Kidney glomerular epithelial cell (primary cell): ENCODE measurements at regions not wholly inside any gene's neighbourhood (a gene's known extent, or its start where the extent isn't known, plus 50 kb on each side); places are given as distances from the start of the nearest gene placed in this dataset.
A peak's percentile ranks its signal among the peaks of the same experiment; 100 is the strongest.

Source experiments
- DNase-seq: peaks from one replicate; lab custom pipeline; 2025; lab: John Stamatoyannopoulos, UW

DNA sequence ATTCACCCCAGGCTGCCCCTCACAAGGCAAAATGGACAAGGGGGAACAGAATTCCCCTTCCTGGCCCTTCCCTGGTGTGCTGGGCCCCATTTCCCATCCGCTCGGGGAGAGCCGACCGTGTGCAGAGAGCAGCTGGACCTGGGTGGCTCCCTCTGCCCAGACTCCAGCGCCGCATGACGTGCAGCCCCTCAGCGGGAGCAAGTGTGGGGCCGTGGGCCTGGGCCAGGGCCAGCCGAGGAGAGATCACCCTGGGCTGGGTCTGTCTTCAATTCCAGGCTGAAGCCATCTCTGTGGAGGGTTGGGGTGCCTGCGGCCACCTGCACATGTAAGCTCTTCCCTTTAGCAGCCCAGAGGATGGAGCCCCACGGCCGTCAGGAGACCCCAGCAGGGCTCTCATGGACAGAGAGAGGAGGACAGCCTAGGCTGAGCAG, 241.8 kb downstream of the TTLL2 start:
- no peak for DNase-seq

DNA sequence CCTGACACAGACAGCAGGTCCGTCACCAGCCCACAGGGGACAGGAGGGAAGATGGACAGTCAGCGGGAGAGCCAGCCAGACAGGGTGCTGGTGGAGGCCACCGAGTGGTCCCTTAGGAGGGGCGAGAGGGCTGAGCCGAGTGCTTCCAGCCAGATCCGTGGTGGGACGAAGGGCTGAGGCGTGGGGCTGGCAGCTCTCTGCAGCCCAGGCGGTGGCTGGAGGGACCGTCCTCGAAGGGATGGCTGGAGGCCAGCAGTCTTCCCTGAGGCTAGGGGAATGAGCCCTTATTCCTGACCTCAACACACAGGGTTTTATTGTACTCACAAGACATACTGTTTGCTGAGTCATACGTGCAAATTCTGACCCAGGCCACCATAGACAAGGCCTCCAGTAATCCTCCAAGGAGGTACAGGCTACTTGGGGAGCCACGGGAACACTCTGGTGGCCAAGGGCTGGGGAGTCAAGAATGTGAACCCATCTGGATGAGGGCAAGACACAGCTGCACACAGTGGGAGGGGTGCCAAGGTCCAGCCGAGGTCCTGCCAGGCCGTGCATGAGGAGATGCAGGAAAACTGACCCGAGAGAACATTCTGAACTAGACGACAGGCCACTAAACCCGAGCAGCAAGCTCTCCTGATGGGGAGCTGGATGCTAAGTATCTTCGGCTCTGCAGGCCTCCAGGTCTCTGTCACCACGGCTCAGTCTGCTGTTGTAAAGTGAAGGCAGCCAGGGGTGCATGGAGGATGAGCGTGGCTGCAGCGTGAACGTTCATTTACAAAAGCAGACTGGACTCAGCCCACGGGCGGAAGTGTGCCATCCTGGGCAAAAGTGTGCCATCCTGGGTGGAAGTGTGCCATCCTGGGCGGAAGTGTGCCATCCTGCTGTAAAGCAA, 242.5 kb downstream of the TTLL2 start:
- DNase-seq: no peak

DNA sequence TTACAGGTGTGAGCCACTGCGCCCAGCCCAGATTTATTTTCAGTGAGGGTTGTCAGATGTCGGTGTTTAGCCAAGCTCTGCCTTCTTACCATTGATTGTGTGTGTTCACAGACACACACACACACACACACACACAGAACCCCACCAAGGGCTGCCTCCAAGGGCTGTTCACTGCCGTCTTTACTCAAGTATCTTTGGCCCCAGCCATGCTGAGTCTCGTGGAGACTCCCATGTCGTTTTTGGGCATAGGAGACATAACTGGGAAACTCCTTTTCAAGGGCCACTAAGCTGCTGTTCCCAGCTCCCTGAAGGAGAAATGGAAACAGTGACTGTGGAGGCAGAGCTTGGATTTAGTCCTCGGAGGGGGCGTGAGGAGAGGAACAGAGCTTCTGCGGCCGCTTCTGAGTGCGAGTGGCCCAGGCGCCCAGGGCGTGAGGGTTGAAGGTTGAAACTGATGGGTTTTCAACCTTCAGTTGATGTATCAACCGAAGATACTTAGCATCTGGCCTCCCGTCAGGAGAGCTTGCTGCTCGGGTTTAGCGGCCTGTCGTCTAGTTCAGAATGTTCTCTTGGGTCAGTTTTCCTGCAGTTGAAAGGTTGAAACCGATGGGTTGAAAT, 243.6 kb downstream of the TTLL2 start:
- no peak for DNase-seq

DNA sequence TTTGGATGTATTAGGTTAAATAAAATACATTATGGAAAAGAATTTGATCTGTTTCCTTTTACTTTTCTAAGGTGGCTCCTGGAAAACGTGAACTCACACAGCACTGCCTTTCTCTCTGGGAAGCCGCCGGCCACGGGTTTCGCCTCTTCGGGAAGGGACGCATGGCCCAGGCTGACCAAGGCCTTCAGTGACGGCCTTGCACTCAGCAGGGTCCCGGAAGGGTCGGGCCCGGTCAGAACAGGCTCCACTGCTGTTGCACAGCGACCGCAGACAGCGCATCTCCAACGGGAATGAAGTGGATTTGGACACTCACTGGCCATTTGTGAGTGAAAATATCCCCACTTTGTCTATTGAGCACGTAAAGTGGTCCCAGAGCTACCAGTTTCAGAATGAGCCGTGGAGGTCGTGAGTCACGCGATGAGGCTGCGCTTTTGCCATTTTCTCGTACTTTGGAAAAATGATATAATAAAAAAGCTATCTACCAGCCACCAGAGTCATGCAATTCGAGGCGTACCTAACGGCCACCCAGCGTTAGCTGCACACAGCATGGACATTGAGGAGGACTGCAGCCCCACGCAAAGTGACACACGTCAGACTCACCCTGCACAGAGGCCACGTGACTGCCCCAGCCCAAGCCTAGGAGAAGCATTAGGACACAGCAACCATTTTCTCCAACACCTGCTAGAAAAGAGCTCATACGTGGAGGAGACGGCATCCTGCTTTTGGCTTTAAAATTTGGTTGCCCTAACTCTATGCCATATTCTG, 244.3 kb downstream of the TTLL2 start:
- DNase-seq: no peak

DNA sequence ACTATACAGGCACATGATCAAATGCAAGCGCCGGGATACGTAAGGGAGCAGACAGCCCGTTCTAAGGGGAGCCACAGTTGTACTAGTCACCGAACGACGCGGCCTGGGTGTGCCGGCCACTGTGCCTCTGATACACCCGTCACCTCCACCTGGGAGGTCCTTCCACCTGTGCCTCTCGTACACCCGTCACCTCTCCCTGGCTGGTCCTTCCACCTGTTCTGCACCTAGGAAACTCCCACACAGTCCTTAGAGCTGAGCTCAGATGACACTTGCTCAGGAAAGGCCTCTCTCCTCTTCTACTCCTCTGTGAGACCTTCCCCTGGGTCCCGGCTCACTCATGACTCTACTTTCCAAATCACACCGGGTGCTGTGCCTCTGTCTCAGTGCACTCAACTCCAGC, 245.0 kb downstream of the TTLL2 start:
- no peak for DNase-seq

DNA sequence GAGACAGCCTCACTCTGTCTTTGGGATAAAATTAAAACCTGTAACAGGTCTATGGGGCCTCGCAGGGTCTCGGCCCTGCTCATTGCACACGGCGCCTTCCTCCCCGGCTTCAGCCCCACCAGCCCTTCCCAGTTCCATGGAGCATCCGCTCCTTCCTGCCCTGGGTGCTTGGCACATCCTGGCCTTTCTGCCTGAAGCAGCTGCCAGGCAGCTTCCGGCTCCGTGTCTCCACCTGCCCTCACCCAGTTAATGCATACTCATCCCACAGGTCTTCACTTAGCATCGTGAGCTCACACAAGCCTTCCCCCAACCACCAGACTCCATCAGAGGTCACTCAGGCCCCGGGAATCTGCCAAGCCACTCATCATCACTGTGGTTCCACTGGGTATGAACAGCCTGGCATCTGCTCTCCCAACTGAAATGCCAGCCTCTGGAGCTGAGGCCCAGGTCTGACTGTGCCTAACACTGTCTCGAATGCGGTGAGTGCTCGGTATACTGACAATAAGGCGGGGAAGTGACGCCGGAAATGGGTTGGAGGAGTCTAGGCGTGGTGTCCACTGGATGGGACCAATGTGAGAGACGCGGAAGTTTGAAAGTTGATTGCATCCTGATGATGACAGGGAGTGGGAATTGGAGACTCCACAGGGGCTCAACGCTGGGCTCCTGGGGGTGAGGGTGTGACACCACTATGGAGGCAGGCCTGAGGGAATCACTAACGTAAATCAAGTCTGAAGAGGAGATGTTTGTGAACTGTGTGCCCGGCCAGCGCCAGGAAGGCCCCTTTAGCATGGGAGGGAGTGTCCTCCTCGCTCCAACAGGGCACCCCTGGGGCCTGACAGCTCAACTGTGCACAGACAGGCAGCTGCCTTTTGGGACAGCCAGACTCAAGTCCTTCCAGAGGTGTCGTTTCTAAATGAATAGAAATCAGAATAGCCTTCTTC, 245.8 kb downstream of the TTLL2 start:
- DNase-seq: no peak

DNA sequence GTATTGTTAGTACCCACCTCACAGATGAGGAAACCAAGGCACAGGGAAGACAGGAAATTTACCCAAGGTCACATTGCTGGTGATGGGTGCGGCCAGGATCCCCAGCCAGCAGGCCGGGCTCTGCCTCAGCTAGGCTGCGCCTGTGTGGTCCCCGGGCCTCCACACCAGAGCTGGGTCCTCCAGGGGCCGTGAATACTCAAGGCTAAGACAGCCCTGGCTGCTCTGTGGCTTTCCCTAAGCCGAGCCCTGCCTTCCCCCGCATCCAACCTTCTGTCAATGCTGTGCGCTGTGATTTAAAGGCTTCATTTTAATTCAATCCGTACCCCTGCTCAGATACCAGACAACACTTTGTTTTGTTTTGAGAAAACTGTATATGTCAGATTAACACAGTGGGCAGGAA, 246.7 kb downstream of the TTLL2 start:
- DNase-seq: no peak

DNA sequence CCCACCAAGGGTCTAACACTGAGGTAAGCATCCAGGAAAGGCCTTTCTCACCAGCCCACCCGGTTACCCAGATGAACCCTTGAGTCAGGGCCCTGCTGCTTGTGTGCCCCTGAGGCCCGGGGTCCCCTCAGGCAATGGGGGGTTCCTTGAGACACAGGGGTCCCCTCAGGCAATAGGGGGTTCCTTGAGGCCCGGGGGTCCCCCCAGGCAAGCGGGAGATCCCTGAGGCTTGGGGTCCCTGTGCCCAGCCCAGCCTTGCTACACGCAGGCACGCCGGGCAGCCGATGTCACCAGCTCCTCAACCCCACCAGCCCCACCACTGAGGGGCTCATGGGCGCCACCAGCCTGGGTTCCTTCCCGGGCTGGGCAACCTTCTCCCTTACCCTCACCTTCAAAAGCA, 247.2 kb downstream of the TTLL2 start:
- no peak for DNase-seq

DNA sequence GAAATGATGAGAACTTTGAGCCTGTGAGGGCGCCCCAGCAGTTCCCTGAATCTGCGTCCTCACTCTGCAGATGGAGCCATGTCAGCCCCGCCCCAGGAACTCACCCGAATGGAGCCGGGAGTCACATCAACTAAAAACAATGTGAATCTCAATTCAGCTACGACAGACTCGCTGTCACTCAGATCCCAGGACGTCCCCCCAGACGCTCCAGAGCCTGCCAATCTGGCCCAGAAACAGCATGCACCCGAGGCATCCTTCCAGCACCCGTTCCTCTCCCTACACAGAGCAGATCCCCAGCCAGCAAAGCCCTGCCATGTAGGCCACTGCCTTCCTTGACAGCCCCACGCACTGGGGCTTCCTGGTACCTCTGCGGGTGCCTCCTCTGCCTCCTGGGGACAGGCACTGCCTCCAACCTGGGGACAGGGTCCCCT, 248.0 kb downstream of the TTLL2 start:
- DNase-seq: no peak

DNA sequence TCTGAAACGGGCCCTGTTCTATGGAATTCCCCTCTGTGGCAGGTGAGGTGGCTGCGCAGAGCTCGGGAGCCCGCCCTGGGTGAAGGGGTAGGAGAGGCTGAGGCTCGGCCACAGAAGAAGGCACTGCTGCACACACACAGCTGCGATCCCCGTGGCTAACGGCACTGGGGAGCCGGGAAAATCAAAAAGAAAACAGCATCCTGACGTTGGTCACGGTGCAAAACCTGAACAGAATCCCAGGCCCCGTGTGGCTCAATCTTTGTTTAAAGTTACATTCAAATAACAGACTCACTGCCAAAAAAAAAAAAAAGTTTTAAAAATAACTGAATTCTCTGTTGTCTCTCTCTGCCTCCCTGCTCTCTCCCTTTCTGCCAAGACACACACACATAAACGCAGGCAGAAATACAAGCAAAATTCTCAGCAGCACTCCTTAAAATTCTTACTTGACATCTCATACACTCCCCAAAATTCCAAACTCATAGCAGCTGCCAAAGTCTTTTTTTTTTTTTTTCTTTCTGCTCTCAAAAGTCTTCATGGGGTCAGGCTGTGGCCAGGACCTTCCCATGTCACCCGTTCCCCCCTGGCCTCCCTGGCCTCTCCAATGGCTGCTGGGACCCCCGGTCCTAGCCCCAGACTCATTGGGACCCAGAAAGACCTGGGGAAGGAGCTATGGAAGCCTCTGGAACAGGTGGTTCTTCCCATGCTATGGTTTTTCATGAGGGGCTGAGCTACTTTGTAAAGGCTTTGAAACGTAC, 248.8 kb downstream of the TTLL2 start:
- peak; percentile 22 for DNase-seq

DNA sequence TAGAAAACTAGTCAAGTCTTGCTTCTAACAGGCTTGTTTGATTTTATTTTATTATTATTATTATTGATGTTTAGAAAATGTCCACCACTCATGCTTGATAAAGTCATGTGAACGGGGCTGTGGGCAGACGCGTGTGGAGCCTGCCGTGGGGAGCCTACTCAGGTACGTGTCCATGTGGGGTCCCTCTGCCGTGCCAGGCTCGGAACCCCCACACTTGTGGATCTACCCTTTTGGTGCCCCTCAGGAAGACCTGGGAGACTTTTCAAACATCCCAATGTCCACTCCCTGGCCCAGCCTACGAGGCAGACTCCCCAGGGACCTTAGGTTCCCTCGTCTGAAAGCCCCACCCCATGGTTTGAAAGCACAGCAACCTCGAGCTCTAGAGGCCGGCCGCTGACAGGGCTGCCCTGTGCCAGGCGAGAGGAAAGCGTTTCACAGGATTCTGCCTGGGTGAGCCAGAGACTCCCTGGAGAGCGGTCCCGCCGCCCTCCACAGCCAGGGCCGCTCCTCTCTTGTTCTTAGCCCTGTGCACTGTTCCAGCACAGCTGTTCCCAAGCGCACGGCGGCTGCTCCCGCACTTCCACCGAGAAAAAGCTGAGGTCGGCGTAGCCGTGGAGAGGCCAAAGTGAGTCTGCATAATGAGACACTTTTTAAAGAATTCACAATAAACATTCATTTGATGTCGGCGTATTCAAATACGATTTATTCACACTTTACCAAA, 249.7 kb downstream of the TTLL2 start:
- peak; percentile 35 for DNase-seq

DNA sequence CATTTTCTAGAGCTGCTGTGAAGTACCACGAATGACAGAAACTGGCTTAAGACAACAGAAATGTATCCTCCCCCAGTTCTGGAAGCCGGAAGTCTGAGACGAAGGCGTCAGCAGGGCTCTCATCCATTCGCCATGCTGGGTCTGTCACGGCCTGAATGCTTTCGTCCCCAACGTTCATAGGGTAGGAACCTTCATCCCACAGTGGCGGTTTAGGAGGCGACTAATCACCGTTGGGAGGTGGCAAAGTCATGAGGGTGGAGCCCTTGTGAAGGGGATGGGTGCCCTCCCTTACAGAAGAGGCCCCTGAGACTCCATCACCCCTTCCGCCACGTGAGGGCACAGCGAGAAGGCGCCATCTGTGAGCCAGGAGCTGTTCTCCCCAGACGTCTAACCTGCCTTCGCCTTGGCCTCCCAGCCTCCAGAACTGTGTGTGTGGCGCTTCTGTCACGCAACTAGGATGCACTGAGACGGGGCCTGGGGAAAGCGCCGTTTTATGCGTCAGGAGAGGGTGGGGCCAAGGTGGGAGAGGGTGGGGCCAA, 250.3 kb downstream of the TTLL2 start:
- peak; percentile 35 for DNase-seq

DNA sequence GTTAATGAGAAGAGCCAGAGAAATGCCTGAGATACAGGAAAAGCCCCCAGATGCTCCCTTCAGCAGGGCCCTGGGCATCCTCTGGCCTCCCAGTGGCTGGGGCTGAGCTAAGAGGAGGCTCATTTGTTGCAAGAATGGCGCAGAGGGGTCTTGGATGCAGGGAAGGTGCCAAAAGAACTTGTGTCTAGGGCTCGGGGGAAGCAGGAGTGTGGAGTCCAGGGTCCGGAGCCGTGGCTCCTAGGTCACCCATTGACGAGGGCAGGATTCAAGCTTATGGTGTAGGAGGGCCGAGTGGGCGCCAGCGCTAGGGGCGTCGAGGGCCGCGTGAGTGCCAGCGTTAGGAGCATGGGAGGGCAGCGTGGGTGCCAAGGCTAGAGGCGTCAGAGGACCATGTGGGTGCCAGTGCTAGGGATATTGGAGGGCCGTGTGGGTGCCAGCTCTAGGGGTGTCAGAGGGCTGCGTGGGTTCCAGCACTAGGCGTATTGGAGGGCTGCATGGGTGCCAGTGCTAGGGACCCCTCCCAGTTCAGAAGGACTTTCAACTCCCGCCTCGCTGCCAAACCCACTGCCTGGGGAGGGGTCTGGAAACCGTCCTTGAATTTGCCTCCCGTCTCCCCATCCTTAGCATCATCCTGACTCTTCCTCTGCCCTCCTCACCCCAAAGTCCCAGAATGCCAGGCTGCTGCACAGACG, 250.5 kb upstream of the AFDN start:
- DNase-seq: no peak

DNA sequence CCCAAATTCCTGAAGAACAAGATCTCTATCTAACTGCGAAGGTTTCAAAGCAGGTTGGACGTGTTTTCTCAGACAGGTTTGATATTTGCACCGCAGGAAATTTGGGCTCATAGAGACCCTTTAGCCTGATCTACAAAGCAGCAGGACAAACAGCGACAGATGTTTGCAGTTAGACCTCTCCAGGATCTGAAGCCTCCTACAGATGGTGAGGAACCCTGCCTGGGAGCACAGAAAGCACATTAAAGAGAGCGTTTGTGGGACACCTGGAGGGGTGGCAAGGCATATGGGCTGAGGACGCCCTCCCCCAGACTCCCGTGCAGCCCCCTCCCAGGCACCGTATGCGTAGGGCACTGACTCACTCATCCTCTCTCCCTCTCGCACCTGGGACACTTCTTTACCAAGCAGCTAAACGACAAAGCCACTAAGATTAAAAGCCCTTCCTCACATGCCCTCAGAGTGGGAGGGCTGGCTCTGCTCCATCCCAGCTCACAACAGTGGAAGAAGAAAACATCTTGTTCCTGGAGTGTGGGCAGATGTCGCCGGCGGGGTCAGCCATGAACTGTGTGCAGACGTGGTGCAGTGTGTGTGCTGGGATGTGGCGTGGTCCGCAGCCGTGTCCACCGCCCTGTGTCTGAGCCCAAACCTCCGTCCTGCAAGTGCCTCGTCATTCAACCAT, 249.7 kb upstream of the AFDN start:
- no peak for DNase-seq

DNA sequence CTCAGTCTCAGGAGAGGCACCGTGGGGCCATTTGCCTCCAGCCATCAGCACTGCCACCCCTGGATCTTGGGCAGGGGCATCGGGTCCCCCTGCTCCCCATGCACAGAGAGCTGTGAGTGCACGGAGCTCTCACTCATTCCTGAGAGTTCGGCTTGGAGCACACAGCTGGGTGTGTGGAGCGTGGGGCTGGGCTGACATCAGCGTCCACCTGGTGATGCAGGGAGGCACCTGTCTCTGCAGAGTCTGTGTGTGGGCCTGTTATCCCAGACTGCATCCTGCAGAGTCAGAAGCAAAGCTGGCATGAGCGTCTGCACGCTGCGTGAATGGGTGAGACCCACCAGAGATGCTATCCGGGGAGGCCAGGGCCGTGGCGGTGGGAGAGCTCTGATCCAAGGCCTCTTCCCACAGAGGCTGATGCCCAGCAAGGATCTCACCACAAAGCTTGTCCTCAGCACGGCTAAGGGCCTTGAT, 248.8 kb upstream of the AFDN start:
- DNase-seq: no peak

DNA sequence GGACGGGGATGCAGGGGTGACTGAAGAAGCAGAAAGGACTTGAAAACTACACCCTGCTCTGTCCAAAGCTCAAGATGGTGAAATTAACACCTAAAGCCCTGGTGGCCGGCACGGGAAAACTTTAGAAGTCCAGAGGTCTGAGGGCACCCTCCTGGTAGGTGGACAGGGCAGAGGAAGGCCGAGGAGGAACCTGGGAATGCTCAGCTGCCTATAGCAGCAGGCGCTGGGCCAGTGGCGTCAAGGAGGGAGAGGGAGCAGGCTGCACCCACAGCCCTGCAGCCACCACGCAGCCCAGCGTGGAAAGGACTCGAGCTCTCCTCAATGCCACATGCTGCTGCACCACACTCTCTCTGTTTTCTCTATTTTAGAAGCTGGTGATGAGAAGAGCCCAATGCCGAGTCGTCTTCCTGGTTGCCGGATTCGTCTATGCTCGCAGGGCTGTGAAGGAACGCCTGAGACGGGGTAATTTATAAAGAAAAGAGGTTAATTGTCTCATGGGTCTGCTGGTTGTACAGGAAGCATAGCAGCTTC, 248.3 kb upstream of the AFDN start:
- no peak for DNase-seq

DNA sequence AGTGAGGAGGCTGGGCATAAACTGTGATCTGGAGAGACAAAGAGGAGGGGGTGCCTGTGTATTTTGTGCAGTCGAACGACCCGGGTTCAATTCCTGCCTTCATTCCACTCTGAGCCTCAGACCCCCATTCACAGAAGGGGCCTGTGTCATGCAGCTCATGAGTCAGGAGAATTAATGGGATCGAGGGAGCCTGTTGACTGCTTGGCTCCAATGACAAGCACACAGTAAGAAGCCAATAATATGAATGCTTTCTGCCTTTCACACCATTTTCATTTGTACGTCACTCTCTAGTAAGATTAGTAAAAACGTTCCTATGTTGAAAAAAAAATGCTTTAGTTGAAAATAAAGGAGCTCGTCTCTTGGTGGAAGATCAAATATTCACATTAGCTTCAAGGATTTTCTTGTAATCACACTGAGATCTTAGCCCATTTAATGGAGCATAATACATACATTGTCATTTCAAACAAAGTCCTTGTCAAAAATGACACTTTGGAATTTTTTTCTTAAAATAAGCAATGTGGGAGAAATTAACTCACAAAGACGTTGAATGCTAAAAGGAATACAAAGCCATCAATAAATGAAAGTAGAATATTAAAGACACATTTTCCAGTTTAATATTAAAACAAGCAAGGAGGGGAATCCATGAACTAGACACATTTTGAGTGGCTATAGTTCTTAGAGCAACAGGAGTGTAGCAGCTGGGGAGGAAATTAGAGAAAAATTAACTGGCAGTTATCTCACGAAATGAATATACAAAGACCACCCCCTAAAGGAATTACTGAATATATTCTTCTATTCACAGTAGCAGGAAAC, 246.7 kb upstream of the AFDN start:
- DNase-seq: no peak

DNA sequence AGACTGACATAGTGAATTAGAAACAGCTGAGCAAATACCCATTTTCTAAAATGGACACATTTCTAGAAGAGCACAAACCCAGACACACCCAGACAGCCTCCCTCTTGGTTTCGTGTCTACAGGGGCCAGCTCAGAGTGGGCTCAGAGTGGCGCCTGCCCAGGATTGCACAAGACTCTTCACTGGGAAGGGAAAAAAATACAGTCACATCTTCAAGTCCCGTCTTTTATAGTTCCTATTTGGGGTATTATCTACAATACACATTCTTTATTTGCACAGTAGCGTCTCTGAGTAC, 246.1 kb upstream of the AFDN start:
- no peak for DNase-seq
